ENCODE measurements at regions not wholly inside any gene's neighbourhood (a gene's known extent, or its start where the extent isn't known, plus 50 kb on each side); places are given as distances from the start of the nearest gene placed in this dataset.

GRCh38 chr10:10359263-10359662 lies 658.4 kb upstream of the CELF2 start:
- TF ChIP-seq CTCF (conservative IDR thresholded peaks at IDR 0.05; ENCODE audit: low read depth, low read length), result no peak
- no peak for TF ChIP-seq RAD21 (IDR thresholded peaks at IDR 0.05; ENCODE audit: low read length)
- no peak for TF ChIP-seq POLR2A (IDR thresholded peaks at IDR 0.05; ENCODE audit: low read depth, low read length)
- TF ChIP-seq CEBPB (IDR thresholded peaks at IDR 0.05; ENCODE audit: low read depth, low read length), result no peak
- no peak for TF ChIP-seq MAFK (IDR thresholded peaks at IDR 0.05; ENCODE audit: low read depth, low read length)
- TF ChIP-seq FOS (IDR thresholded peaks at IDR 0.05; ENCODE audit: low read depth, low read length), result no peak
- no peak for TF ChIP-seq USF2 (IDR thresholded peaks at IDR 0.05; ENCODE audit: low read depth, low read length)
- TF ChIP-seq RCOR1 (IDR thresholded peaks at IDR 0.05; ENCODE audit: insufficient replicate concordance, low read length), result no peak
- TF ChIP-seq BHLHE40 (IDR thresholded peaks at IDR 0.05; ENCODE audit: low read depth, low read length), result no peak
- no peak for TF ChIP-seq ELK1 (IDR thresholded peaks at IDR 0.05; ENCODE audit: borderline replicate concordance, low read depth, low read length)
- no peak for TF ChIP-seq MXI1 (IDR thresholded peaks at IDR 0.05; ENCODE audit: borderline replicate concordance, low read depth, low read length)

Data from IMR-90 (cell line).